Stimulated activated naive CD4-positive, alpha-beta T cell (primary cell): ENCODE measurements at regions not wholly inside any gene's neighbourhood (a gene's known extent, or its start where the extent isn't known, plus 50 kb on each side); places are given as distances from the start of the nearest gene placed in this dataset.
"Not testable (repeated sequence)": the region's sequence is repeated elsewhere in the genome, so short reads cannot be mapped to it uniquely, and the experiment has no call there.

Experiments used
- DNase-seq, 6 experiments: peaks; one replicate each; lab custom pipeline; 2025; lab: John Stamatoyannopoulos, UW

DNA sequence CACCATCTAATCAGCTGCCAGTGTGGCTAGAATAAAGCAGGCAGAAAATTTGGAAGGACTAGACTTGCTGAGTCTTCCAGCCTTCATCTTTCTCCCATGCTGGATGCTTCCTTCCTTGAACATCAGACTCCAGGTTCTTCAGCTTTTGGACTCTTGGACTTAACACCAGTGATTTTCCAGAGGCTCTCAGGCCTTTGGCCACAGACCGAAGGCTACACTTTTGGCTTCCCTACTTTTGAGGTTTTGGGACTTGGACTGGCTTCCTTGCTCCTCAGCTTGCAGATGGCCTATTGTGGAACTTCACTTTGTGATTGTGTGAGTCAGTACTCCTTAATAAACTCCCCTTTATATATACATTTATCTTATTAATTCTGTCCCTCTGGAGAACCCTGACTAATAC, 129.8 kb upstream of the MB21D2 start:
- DNase-seq = not testable (repeated sequence)

DNA sequence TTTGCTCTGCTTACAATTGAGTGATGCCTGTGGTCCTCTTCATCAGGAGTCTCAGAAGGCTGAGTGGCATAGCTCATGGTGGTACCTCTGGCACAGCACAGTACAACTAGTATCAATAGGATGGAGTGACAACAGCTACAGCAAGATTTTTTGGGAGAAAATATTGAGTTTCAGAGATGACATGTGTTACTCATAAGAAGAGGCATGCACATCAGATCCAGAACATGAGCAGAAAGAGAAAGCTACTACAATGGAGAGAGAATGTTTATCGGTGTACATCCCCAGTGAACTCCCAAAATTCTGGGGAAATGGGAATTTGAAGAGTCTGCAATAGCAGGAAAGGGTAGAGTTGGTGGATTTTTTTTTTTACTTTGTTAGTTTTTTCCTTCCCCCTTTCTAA, 130.5 kb upstream of the MB21D2 start:
- no peak for DNase-seq

DNA sequence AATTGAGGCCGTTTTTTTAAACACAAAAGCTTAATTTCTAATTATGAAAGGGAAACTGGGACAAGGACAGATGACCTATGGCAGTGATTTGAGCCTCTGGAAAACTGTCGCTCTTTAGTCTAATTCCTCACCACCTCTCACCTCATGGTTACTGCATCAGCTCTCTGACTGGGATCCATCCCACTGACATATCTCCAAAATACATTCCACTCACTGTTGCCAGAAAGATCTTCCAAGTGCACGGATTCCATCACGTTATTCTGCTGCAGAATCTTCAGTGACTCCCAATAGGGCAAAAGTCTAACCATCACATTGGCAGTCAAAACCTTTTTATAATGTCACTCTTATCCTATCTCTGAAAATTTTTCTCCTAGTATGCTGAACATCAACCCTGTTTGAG, 132.3 kb upstream of the MB21D2 start:
- no peak for DNase-seq

DNA sequence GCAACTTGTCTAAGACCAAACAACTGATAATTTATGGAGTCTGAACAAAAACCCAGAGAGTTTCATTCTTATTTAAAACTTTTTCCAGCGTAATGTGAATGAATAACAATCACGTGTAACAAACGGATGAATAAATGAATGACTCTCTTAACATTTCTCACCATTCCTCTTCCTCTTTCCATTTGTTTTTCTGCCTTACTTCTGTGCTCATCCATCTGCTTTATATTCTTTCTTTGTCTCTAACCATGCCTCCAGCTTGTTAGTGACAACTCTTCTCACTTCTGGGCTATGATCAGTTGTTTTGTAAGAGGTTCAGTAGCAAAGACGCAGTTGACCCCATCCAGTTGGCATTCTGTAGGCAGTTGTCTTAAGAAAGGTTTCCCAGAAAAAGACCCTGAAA, 133.7 kb upstream of the MB21D2 start:
- no peak for DNase-seq

DNA sequence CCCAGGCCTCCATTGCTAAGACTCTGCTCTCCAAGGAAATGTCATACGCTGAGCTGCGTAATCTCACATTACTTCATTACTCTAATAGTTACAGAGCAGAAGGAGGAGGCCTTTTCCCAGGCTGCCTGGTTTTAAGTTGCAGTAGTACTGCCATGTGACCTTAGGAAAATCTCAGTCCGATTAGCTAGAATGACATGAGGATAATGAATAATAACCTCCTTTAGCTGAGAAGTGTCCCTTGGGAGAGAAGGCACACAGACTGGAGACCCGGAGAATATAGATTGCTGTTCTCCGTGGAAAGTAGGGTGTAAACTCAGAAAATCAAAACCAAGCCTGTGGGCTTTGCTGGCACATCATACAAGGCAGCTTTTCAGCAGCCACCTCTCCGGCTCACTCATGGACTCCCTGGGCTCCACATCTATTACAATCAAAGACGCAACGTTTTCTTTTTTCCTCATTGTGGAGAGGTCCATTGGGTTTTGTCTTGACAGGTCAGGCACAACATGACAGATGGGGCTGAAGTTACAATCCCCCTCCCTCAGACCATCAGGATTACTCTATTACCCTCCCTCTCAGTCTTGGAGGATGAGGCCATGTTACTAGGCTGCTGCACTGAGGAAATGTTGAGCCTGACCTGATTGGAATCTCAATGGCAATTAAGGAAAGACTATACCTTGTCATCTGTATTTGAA, 134.8 kb upstream of the MB21D2 start:
- DNase-seq = no peak

DNA sequence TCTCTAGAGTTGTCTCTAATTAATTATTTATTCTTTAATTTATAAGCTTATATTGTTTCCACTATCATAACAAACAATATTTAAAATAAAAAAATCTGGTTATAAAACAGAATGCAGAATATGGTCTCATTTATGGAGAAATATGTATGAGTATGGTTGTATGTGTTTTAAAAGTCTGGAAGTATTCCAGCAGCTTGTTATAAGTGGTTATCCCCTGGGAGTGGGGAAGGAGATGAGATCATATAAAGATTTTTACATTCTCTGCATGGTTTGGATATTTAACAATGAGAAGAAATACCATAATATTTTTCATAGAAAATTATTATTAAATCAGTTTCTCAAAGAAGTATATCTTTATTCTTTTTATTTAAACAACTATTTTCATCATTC, 135.4 kb upstream of the MB21D2 start:
- no peak for DNase-seq

DNA sequence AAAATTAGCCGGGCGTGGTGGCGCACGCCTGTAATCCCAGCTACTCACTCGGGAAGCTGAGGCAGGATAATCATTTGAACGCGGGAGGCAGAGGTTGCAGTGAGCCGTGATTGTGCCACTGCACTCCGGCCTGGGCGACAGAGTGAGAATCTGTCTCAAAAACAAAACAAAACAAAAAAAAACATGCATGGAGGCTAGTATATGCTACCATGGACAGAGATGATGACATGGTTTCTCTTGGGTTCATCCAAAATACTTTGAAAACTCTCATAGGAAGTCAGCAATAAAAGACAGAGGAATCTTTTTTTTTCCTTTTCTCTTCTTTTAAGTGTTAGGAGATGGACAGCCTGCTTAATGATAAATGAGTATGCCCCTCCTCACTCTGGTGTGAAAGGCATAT, 137.7 kb upstream of the MB21D2 start:
- no peak for DNase-seq

DNA sequence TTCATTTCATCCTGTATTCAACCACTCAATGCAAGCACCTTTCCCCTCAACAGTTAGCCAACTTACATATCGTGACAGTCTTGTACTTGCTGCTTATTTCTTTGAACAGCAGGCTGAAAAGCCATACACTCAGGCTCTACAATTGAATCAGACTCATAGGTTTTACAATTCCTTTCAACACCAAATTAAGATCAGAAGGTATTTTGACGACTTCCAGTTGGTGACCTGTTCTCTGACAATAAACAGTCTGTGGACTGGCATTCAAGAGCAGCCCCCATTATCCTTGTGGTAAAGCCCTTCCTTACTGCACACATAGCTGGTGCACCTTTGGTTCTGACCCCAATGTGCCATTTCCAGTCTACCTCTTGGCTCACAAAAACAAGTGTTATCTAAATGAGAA, 140.0 kb upstream of the MB21D2 start:
- DNase-seq = no peak

DNA sequence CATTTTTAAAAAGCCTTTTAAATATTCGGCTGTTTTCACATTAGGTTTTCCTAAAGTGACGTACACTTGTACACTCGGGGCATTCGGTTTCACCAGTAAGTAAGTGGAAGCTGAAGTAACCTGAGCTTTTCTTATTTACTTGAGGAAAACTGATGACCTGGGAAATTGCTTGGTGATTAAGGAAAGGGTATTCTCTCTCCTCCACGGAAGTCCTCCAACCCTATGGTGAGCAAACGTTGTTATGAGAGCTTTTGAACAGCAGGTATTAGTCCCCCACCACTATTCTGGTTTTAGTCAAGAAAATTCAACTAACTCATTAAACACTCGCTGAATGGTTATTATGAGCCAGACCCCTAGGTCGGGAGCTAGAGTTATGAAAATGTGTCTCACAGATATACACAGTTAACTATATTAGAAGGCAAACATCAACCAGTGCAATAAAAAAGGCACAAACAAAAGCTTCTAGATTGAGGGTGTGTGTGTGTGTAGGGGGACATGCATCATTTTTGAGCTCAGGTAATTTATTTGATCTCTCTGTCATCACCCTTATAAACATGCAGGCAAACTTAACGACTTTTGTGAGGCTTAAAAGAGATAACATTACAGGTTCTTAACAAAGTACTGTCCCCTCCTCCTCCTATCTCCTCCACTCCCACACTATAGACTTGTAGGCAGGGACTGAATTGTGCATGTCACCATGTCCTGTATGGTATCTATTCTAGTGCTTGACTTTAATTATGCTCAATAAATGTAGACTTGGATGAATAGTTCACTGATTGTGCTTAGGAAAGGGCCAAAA, 143.3 kb upstream of the MB21D2 start:
- DNase-seq = no peak

DNA sequence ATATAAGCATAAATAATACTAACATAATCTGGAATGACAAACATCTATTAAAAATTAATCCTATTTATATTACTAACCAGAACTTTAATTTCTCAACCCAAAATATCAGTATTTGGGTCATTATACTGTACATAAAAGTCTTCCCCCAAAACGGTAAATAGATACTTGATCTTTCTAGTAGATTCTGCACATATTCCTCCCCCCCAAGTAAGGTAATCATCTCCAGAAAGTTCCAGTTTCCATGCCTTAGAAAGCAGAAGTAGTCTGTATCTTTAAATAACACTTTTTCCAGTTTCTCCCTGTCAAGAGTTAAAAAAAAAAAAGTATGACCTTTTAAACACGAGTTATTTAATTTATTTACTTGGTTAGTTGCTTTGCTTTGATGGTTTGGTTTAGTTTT, 150.7 kb upstream of the MB21D2 start:
- DNase-seq = no peak

DNA sequence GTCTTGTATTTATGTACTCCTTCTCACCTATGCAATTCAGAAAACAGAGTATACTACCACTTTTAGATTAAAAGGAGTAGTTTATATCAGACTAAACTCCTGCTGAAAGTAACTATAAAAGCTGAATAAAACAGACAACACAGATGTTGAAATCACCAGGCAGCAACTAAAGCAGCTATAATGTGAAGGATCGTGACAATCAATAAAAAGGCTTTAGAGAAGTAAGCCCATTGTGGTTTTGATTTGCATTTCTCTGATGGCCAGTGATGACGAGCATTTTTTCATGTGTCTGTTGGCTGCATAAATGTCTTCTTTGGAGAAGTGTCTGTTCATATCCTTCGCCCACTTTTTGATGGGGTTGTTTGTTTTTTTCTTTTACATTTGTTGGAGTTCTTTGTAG, 152.1 kb upstream of the MB21D2 start:
- not testable (repeated sequence) for DNase-seq

DNA sequence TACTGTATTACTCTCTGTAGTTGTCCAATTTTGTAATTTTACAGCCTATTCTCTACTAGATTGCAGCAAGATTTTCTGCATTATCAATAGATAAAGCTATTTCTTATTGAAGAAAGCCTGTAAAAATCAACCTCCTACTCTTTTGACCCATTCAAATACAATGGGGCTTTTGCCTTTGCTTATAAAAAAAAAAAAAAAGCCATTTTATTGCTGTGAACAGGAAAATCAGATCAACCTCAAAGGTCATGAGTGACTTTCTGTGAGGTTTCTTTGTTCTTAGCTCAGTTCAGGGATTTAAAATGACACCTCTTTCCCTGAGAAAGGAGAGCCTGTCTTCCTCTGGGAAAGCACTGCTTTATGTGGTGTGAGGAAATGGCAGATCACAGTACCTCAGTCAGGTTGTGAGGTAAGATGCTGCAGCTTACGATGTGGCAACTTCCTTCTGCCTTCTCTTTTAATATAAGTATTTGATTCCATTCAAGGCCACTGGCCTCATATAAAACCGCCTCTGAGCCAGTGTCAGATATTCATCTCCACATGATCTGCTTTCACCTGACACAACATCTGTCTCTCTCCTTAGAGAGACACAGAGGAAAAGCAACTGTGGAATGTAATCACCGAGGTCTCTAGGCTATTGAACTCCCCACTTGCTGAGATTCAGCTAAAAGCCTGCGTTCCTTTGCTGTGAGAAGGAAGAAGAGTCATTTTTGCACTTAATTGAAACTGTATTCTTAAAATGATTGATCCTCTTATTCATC, 161.5 kb upstream of the MB21D2 start:
- DNase-seq = no peak

DNA sequence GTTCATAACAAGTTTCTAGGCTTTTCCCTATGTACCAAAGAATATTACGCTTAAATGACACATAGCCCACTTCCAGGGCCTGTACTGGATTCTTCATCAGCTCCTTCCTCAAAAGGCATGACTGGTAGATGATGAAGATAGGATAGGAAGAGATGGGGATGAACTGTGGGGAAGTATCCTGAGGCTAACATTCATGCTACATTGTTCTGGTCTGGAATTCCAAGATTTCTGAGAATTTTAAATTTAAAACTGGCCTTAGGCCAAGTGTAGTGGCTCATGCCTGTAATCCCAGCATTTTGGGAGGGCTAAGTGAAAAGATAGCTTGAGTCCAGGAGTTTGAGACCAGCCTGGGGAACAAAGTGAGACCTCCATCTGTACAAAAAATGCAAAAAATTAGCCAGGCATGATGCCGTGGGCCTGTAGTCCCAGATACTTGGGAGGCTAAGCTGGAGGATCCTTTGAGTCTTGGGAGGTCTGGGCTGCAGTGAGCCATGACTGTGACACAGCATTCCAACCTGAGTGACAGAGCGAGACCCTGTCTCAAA, 160.1 kb upstream of the PLAAT1 start:
- no peak for DNase-seq

DNA sequence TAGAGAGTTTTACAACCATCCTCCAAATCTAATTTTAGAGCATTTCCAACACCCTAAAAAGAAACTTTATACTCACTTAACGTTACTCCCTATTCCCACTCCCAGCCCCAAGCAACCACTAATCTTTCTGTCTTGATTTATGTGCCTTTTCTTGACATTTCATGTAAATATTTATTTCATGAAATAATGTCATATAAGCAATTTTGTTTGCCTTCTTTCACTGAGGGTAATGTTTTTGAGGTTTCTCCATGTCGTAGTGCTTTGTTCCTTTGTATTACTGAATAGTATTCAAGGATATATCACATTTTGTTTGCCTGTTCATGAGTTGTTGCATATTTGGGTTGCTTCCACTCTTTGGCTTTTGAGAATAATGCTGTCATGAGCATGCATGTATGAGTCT, 155.4 kb upstream of the PLAAT1 start:
- DNase-seq = no peak

DNA sequence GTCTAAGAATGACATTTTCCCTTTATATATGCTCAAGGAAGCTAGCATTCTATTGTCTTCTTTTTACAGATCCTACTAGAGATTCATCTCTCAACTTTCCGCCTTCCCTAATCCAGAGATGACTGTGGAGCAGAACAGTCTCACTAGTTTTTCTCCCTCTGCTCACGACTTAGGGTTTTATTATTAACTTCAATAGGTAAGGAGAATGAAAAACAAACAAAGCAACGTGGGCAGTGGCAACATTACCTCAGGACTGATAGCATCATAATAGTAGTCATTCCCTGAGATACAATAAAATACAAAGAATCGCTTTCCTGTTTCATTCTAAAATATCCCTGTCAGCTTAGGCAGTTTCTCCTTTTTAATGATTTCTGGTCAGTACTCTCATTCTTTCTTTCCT, 154.3 kb upstream of the PLAAT1 start:
- DNase-seq = no peak

DNA sequence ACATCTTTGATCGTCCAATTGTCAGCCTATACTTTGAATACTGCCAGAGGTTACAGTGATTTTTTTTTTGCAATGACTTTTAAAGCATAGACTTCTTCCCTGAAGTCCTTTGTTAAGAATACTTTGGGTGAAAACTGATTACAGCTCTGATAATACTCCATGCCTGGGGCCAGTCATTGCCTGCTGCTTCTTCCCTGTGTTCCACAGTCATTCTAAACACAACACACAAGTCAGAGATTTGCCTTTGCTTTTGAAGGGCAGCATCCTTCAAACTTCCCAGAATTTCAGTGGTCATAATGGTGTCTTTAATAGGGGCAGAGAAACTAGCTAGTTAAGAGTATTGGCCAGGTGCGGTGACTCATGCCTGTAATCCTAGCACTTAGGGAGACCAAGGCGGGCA, 153.7 kb upstream of the PLAAT1 start:
- DNase-seq = no peak

DNA sequence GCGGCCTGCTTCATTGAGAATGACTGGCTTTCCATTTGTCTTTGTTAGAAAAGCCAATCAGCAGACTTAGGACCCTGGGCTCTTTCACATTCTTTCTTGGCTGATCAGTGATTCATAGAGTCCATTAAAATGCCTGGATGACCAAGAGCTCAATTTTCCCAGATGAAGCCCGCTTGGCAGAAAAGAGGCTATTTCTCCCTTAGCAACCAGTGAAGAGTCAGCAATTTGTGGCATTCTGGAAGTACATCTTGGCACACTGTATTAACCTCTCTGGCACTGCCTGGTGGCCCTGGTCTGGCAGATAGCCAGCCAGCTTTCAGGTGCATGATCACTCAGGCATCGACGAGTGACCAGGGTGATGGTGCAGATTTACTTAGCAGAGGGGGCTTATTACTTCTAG, 145.7 kb upstream of the PLAAT1 start:
- no peak for DNase-seq

DNA sequence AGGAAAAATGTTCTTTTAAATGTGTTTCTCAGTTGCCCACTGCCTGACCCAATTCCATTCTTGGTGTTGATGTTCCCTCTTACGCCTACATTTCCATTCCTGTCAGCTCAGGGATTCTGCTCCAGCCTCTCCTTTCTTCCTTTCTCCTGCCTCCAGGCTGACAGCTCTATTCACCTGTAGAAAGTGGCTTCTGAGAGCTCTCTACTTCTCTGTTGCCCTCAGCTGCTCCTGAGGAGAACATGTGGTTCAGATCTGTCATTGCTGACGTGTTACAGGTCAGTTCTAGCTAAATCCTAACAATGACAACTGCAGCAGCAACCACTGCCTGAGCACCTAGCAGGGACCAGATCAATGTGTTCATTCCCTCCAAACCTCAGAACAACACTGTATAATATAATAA, 144.9 kb upstream of the PLAAT1 start:
- no peak for DNase-seq

DNA sequence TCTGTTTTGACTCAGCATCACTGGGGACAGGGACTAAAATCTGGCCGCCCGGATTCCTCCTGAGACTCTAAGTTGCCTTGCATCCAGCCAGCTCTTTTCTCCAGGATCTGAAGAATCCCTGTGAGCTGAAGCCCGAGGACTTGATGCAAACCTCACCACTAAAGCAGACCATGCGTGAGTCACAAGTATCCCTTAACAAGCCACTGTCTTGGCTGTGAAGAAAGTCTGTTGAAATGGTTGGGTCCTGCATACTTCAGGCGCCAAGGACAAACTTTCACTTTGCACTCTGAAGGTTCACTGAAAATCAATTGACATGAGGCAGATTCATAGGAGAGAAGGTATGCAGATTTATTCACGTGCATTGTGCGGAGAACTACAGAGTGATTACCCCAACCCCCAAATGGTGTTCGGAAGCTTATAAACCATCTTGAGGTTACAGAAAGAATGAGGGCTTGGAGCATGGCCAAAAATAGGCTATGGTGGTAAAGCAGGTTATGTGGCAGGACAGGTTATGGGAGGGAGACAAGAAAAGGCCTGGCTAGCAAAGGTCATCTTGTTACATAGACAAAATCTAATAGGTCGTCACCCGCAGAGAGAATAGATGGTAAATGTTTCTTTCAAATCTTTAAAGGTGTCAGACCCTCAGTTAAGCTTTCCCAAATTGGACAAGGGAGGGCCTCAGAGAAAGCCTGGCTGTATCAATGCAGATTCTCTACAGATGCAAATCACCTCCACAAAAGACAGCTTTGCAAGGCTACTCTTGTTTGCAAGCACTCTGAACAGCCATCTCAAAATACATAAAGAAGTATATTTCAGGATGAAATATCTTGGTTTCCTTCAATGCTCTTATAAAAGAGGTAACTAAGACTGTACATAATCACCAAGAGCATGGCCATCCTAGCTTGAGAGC, 126.3 kb upstream of the PLAAT1 start:
- DNase-seq = no peak

DNA sequence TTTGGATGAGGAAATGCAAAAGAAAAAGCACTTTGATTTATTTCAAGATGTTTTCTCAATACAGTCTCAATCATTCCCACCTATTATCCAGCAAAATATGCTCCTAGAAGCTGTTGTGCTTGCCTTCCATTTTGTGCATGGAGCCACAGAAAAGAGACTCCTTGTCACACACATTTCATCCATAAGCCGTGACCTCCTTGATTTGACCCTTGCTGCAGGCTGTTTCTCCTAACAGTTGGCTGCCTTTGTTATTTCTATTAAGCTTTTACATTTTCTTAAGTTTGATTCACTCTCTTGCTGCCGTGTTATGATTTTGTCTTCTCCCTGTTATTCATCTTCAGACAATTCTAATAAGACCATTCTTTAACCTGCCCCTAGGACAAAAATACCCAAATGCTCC, 124.2 kb upstream of the PLAAT1 start:
- no peak for DNase-seq

DNA sequence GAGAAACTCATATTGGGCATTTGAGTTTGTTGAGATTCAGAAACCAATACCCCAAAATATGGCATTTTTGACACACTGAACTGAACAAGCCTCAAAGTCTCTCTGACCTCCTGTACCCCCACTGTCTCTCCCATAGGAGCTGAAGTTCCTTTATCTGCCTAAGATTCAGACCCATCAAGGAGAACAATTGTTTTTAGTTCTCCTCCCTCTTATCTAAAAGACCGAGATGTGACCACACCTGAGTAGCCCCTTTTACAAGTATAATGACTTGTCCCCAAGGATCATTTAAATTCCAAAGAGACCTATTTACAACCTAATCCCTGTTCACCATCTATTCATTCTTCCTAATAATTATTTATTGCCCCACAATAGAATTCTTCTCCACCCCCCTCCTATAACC, 122.1 kb upstream of the PLAAT1 start:
- DNase-seq = no peak

DNA sequence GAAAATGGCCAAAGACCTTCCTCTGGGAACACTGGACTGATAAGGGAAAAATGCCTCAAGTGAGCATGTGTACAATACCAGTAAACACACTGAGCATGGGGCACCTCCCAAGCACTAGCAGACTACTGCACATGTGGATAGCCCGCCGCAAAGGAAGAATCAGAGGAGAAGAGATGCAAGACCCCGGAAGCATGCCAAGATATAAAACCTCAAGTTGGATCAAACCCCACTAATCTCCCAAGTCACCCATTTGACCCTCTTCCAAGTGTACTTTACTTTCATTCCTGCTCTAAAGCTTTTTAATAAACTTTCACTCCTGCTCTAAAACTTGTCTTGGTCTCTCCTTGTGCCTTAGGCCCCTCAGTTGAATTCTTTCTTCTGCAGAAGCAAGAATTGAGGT, 121.1 kb upstream of the PLAAT1 start:
- no peak for DNase-seq
